Mucosa of rectum (tissue), 2 donors: ENCODE measurements at regions not wholly inside any gene's neighbourhood (a gene's known extent, or its start where the extent isn't known, plus 50 kb on each side); places are given as distances from the start of the nearest gene placed in this dataset.

Experiments
- H3K27ac ChIP-seq, 2 donors: one replicate each; pipeline ENCODE4 v1.7.0; 2013; ENCODE audit warnings: inconsistent platforms in 2 of 2, low read depth in 2 of 2, low read length in 2 of 2
- H3K27me3 ChIP-seq, 2 donors: one replicate each; pipeline ENCODE4 v1.7.0; 2013; ENCODE audit warnings: low read length in 2 of 2; ENCODE audit not compliant: control insufficient read depth in 2 of 2, insufficient read depth in 2 of 2
- H3K36me3 ChIP-seq, 2 donors: one replicate each; pipeline ENCODE4 v1.7.0; 2013; ENCODE audit warnings: low read length in 2 of 2; ENCODE audit not compliant: control insufficient read depth in 2 of 2, insufficient read depth in 2 of 2
- H3K4me1 ChIP-seq, 2 donors: one replicate each; pipeline ENCODE4 v1.7.0; 2013; ENCODE audit warnings: low read length in 2 of 2, mild to moderate bottlenecking in 1 of 2; ENCODE audit not compliant: control insufficient read depth in 2 of 2, insufficient read depth in 2 of 2
- H3K4me3 ChIP-seq, 2 donors: one replicate each; pipeline ENCODE4 v1.7.0; 2013; ENCODE audit warnings: low read length in 2 of 2
- H3K9ac ChIP-seq, 2 donors: one replicate each; pipeline ENCODE4 v1.7.0; 2013; ENCODE audit warnings: low read length in 2 of 2, low read depth in 1 of 2, mild to moderate bottlenecking in 1 of 2
- H3K9me3 ChIP-seq, 2 donors: one replicate each; pipeline ENCODE4 v1.7.0; 2013; ENCODE audit warnings: low read length in 2 of 2; ENCODE audit not compliant: control insufficient read depth in 2 of 2
- donor health status: healthy.
- donor health status: Normal muscosa, but diverticular disease.

DNA sequence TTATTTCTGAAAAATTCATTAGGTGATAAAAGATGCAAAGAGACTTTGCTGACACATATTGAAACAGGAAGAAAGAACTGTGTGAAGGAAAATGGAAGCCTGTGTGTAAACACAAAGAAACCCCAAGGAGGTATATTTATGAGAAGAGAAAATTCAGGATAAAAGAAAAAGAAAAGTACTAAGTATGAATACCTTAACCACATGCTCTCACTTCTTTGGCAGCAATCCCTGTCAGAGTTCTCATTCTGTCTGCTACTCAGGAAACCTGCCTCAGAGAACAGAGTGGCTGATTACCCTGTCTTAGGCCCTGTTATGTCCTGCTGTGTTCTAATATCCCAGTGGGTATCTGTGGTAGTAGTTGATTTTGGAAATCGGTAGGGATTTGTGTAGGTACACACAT, 457.9 kb downstream of the TBC1D32 start:
- Histone ChIP-seq H3K9me3 (no peaks in the 10 kb centered on the region), H3K4me3 (no peak overlapping the region), H3K9ac (no peak overlapping the region), H3K27ac (no peak overlapping the region), H3K4me1 (no peaks in the 10 kb centered on the region), H3K36me3 (no peaks in the 10 kb centered on the region), H3K27me3 (no peaks in the 10 kb centered on the region)

DNA sequence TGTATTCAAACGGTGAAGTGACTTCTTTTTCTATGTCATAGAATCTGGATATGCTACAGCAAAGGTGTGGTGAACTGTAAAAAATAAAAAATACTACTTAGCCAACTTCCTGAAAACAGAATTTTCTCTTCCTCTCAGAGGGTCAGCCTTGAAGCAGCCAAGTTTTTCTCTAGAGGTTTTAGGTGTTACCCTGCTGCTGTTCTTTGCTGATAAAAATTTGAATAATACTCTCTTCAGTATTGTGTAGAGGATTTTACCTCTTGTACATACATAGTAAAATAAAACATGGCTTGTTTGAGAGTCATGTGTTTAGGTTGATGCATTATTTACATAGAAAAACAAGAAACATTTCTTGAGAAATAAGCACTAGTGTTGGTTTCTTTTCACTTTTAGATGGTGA, 458.4 kb downstream of the TBC1D32 start:
- Histone ChIP-seq H3K27me3 (no peaks in the 10 kb centered on the region), H3K4me3 (no peak overlapping the region), H3K27ac (no peak overlapping the region), H3K4me1 (no peaks in the 10 kb centered on the region), H3K9me3 (no peaks in the 10 kb centered on the region), H3K9ac (no peak overlapping the region), H3K36me3 (no peaks in the 10 kb centered on the region)

DNA sequence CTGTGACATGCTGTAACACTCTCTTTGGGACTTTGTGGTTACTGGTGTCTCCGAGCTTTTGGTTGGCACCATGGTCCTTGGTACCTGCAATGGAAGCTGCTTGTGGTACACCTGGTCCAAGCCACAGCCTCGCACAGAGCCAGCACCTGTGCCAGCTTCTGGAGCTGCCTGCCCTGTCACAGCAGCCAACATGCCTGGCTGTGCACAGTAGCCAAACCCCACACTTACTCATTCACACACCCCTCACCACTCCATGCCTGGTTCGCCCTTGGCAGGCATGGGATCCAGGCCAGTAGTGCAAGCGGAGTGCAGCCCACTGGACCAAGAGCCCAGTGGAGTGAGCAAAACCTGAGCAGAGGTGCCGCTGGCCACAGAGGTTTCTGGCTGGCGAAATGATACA, 459.9 kb downstream of the TBC1D32 start:
- H3K9ac ChIP-seq = no peak overlapping the region
- no peaks in the 10 kb centered on the region for H3K4me1 ChIP-seq
- no peak overlapping the region for H3K27ac ChIP-seq
- no peaks in the 10 kb centered on the region for H3K27me3 ChIP-seq
- H3K36me3 ChIP-seq = no peaks in the 10 kb centered on the region
- no peak overlapping the region for H3K4me3 ChIP-seq
- no peaks in the 10 kb centered on the region for H3K9me3 ChIP-seq

GRCh38 chr6:120873125-120873865, 461.0 kb downstream of the TBC1D32 start:
- Histone ChIP-seq H3K9me3 (no peaks in the 10 kb centered on the region), H3K36me3 (no peaks in the 10 kb centered on the region), H3K4me1 (no peaks in the 10 kb centered on the region), H3K27ac (no peak overlapping the region), H3K4me3 (no peak overlapping the region), H3K9ac (no peak overlapping the region), H3K27me3 (no peaks in the 10 kb centered on the region)

DNA sequence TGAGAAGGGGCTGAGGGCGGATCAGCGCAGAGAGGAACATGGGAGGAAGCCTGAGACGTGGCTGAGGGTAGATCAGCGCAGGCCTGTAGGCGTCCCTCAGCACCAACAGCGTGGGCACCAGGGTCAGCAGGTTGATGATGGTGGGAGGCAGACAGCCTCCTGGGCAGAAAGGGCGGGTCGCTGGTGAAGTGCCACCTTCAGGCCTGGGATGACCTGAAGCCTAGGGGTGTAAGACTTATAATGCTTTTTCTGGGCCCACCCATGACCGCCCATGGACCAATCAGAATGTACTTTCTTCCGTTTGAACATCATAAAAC, 462.1 kb downstream of the TBC1D32 start:
- no peak overlapping the region for H3K27ac ChIP-seq
- H3K9me3 ChIP-seq = no peaks in the 10 kb centered on the region
- no peaks in the 10 kb centered on the region for H3K36me3 ChIP-seq
- H3K27me3 ChIP-seq = no peaks in the 10 kb centered on the region
- no peak overlapping the region for H3K9ac ChIP-seq
- H3K4me3 ChIP-seq = no peak overlapping the region
- no peaks in the 10 kb centered on the region for H3K4me1 ChIP-seq

DNA sequence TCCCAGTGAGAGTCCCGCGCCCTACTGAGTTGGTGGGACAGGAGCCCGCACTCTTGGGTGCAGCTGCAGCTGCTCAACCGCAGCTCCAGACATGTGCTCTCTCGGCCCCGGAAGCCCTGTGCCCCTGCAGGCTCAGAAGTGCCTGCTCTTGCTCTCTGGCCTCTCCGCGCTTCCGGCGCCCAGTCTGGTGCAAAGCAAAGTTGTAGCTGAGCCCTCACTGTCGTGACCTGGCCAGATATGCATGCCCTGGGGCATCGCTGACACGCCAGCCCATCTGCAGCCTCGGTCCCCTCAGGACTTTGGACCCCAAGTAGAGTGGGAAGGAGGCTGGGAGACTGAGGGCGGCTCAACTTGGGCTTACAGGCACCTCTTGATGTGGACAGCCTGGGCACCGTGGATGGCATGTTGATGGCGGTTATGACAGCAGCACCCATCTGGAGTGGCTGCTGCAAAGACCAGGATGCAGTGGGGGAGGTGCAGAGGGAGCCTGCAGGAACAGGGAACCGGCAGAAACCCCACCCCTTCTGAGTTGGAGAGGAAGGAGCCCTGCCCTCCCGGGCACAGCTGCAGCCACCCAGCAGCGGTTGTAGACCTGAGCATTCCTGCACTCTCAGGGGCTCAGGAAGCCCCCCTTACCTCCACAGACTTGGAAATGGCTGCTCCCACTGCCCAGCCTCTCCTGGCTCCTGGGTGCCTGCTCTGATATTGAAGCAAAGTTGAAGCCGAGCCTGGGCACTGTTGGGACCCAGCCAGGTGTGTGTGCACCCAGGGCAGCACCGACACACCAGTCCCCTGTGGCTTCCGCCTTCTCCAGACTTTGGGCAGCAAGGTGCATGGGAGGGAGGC, 462.6 kb downstream of the TBC1D32 start:
- no peak overlapping the region for H3K27ac ChIP-seq
- H3K36me3 ChIP-seq = no peaks in the 10 kb centered on the region
- H3K9me3 ChIP-seq = no peaks in the 10 kb centered on the region
- H3K4me3 ChIP-seq = no peak overlapping the region
- H3K9ac ChIP-seq = no peak overlapping the region
- H3K4me1 ChIP-seq = no peaks in the 10 kb centered on the region
- H3K27me3 ChIP-seq = no peaks in the 10 kb centered on the region

GRCh38 chr6:120869397-120869796, 464.9 kb downstream of the TBC1D32 start:
- no peaks in the 10 kb centered on the region for H3K36me3 ChIP-seq
- no peaks in the 10 kb centered on the region for H3K27me3 ChIP-seq

GRCh38 chr6:120857422-120857821, 476.9 kb downstream of the TBC1D32 start:
- H3K4me1 ChIP-seq = no peaks in the 10 kb centered on the region
- no peak overlapping the region for H3K9ac ChIP-seq
- no peaks in the 10 kb centered on the region for H3K36me3 ChIP-seq
- no peak overlapping the region for H3K27ac ChIP-seq
- no peaks in the 10 kb centered on the region for H3K27me3 ChIP-seq
- no peaks in the 10 kb centered on the region for H3K9me3 ChIP-seq
- H3K4me3 ChIP-seq = no peak overlapping the region

More at GRCh38 chr6:120869397-120869796, 464.9 kb downstream of the TBC1D32 start:
- H3K9ac ChIP-seq = no peak overlapping the region
- H3K4me3 ChIP-seq = no peak overlapping the region
- no peaks in the 10 kb centered on the region for H3K4me1 ChIP-seq
- H3K9me3 ChIP-seq = no peaks in the 10 kb centered on the region
- H3K27ac ChIP-seq = no peak overlapping the region

GRCh38 chr6:120854583-120854982, 479.7 kb downstream of the TBC1D32 start:
- Histone ChIP-seq H3K4me1 (no peaks in the 10 kb centered on the region), H3K9me3 (no peaks in the 10 kb centered on the region)

GRCh38 chr6:120853489-120853888, 480.8 kb downstream of the TBC1D32 start:
- Histone ChIP-seq H3K36me3 (no peaks in the 10 kb centered on the region), H3K4me1 (no peaks in the 10 kb centered on the region), H3K9ac (no peak overlapping the region), H3K4me3 (no peak overlapping the region), H3K27ac (no peak overlapping the region), H3K27me3 (no peaks in the 10 kb centered on the region), H3K9me3 (no peaks in the 10 kb centered on the region)

More at GRCh38 chr6:120854583-120854982, 479.7 kb downstream of the TBC1D32 start:
- no peaks in the 10 kb centered on the region for H3K27me3 ChIP-seq
- H3K4me3 ChIP-seq = no peak overlapping the region
- H3K27ac ChIP-seq = no peak overlapping the region
- H3K9ac ChIP-seq = no peak overlapping the region
- H3K36me3 ChIP-seq = no peaks in the 10 kb centered on the region
